ACHN (cell line): ENCODE measurements at regions not wholly inside any gene's neighbourhood (a gene's known extent, or its start where the extent isn't known, plus 50 kb on each side); places are given as distances from the start of the nearest gene placed in this dataset.

Source experiments
- DNase-seq: peaks from one replicate; pipeline ENCODE4 v3.0.0-alpha.2; 2015
- in situ Hi-C: cut with HindIII; loops from 2 replicates; pipeline ENCODE4 v1.10.0; 2017; ENCODE audit warnings: low sequenced_read_pairs, low pct_ligation_motif_present, low pct_unique_long_range_greater_than_20kb

DNA sequence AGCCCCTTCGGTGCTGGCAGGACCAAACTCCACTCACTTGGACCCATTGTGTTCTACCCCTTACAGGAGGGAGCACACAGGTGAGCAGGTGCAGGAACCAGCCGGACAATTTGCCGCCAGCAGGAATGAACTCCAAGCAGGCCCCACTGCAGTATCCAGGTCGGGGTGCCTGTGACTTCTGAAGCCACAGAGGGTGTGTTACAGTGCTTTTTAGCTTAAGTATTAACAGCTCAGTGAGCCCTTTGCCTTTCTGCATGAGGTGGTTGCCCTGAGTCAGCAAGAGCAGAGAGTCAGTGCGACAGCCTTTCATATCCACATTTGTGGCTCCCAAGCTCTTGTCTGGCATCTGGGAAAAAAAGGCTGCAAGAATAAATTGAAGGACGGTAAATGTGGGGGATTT lies 366.6 kb upstream of the LRRC4C start:
- no peak for DNase-seq
- in situ Hi-C loops: no loop called here

DNA sequence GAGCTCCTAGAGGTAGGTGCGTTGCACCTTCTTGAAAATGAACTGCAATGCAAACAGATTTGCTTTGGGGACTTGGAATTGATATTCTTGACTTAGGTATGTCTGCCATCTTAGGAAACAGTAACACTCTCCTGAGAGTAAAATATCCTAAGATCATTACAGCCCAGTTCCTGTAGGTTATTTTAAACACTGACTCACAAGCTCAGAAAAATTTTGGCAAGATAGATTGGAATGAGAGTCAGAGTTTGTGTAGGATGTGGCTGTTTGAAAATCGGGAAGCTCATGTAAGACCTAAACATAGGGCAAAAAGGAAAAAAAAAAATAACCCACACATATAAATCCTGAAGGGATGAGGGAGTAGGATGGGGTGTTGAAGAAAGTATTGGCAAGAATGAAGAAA lies 377.0 kb upstream of the LRRC4C start:
- in situ Hi-C loops: no loop called here
- DNase-seq: no peak

DNA sequence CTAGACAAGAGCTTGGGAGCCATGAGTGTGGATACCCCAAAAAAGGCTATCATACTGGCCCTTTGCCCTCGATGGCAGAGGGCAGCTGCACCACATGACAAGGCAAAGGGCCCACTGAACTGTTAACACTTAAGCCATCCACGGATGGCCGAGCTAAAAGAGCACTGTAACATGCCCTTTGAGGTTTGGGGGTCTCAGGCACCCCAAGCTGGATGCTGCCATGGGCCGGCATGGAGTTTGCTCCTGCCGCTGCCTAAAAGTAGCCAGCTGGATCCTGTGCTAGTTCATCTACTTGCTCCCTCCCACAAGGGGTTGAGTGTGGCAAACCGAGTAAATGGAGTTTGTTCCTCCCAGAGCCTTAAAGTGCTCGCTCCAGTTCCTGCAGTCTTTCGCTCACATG lies 383.2 kb upstream of the LRRC4C start:
- in situ Hi-C loops: no loop called here
- no peak for DNase-seq

DNA sequence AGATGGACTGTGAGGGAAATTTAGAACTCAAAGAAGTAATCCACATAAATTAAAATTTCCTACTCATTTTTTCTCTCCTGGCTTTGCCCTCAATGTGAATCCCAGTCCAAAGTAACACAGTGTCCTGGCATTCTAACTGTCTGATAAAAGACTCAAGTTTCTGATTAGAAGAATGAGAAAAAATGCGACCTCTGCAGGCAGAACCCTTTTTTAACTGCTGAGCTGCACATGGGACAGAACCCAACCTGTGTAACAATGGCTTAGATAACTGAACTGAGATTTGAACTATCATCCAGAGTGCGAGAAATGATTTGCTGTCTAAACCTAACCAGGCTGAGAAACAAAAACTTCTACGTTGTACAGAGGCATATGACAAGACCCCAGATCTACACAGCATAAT lies 385.6 kb upstream of the LRRC4C start:
- in situ Hi-C loops: no loop called here

DNA sequence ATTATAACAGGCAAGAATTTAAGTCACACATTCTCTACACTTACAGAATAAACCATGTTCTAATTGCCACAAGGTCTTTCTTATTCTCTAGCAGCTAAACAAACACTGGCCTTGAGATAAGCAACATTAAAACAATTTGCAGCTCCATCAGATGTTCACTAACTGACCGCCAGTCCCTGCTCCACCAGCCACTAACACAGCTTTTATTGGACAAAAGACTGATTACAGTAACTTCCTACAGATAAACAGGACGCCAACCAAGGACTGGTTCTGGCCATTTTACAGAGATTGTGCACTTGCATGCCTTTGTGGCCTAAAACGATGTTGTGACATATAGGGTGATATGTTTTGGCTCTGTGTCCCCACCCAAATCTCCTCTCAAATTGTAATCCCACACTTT lies 388.9 kb upstream of the LRRC4C start:
- in situ Hi-C loops: no loop called here
- no peak for DNase-seq

More for the DNA sequence above, 385.6 kb upstream of the LRRC4C start:
- peak; percentile 1 for DNase-seq

DNA sequence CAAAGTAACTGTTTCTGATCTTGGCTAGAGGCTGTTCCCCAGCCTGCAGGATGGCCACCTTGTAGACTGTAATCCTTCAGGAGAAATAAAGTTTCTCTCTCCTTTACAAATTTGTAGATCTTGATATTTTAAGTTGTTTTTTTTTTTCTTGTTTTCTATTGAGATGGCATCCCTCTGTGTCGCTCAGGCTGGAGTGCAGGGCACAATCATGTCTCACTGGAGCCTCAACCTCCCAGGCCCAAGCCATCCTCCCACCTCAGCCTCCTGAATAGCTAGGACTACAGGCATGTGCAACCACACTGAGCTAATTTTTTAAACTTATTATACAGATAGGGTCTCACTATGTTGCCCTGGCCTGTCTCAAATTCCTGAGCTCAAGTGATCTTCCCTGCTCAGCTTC lies 389.8 kb upstream of the LRRC4C start:
- in situ Hi-C loops: no loop called here
- no peak for DNase-seq

DNA sequence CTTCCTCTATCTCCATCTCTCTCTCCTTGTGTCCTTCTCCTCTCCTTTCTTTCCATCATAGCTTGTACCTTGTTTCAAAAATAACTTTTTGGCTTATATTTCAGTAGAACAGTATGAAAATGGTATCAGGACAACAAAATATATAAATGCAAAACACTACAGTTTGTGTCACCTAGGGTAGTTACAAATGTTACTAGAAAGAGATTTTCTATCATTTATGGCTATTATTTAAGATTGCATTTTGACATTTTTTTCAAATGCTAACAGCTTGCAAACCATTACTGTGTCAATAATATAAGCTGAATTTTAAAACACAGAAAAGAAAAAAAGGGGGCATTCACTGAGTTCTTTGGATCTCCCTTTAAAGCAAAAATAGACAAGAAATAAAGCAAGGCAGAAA lies 392.3 kb upstream of the LRRC4C start:
- no peak for DNase-seq
- in situ Hi-C loops: no loop called here

DNA sequence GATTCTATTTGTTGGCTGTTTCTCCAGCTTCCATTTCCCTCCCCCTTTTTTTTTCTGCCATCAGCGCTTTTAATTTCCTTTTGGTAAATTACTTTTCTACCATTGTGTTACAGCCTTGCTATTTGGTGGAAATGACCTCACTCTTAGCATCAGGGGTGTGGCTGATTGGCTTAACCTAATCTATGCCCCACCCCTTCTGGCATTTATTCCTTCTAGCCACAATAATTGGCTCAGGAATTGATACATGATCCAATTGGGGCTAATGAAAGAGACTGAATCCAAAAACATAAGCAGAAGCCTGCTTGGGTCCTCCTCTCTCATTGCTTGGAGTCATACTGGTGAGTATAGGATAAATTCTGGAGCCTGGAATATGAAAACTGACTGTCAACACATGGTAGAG lies 402.4 kb upstream of the LRRC4C start:
- in situ Hi-C loops: no loop called here

DNA sequence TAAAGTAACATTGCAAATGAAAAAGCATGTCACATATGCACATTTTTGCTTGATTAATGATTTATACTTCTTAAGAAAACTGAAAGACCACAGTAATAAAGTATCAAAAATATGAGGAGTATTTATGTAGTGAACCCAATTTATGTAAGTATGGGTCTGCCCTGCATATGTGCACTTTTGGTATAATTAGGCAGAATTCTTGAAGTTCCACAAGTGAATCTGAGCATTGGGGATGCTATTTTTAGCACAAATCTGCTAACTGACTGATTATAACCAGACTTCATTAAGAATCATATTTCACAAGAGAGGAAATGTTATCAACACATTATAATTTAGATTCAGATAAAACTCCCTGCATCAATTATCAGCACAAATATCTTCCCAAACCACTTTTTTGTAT lies 407.1 kb upstream of the LRRC4C start:
- in situ Hi-C loops: no loop called here
- DNase-seq: no peak

More for the DNA sequence above, 402.4 kb upstream of the LRRC4C start:
- no peak for DNase-seq

DNA sequence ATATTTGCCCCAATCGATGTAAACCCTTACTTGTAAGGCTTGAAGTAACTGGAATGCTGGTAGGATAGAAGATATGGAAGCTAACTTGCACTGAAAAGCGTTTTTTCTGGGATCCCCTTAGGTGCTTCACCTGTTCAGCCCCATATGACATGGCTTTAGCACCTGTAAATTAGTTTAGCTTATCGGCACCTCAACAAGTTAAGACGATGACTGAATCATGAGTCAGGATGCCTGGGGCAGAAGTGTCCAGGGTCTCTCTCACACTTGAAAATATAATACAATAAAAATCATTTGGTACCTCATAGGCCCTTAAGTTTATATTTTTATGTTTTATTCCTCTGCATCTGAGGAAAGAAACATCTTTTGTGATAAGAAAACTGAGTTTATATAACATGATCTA lies 409.2 kb upstream of the LRRC4C start:
- DNase-seq: no peak

DNA sequence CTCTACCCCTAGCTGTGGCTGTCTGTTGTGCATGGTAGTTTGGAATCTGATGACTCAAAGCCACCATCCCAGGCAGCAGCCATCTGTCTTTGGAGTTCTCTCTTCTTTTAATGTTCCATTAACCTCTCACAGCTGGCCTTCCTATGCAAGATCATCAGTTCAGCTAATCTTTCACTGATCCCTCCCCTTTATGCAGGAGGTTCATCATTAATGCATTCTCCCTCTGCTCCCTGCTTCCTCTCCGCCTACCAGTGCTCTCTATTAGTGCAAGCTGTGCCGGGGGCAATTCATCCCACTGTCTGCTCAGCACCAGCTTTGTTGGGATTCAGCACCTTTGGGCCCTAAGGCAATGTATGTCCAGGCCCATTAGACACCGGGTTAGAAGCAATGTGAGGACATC lies 413.0 kb upstream of the LRRC4C start:
- no peak for DNase-seq
- in situ Hi-C loops: no loop called here

More for the DNA sequence above, 409.2 kb upstream of the LRRC4C start:
- in situ Hi-C loops: no loop called here

DNA sequence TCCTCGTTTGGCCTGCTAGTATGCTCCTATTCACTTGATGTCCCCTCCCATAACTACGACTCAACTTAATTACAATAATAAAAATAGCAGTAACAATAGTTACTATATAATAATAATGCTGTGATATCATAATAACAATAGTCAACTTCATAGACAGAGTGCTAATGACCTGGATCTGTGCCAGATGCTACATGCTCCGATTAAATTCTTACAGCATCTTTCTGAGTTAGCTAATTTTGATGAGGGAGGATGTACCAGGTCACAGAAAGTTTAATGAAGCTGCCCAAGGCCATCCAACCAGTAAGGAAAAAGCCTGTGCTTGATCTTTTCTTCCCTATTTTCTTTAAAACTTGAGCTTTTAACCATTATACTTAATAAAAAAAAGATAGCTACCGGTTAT lies 413.4 kb upstream of the LRRC4C start:
- in situ Hi-C loops: no loop called here
- DNase-seq: no peak

DNA sequence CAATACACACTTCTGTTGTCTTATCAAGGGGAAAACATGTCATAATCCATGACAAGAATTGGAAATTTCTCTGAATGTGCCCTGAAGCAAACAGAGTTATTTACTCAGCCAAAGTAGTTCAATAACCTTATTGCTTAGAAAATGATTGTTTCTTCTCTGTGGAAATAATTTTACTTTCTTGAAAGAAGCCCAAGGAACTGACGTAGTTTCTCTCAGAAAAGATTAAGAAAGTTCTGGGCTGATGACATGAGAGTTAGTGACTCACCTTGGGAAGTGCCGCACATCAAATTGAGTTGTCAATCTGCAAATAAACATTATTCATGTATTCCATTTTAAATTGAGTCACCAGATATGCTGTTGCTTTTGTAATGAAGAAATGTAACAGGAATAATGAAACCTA lies 418.6 kb upstream of the LRRC4C start:
- in situ Hi-C loops: no loop called here
- DNase-seq: no peak

DNA sequence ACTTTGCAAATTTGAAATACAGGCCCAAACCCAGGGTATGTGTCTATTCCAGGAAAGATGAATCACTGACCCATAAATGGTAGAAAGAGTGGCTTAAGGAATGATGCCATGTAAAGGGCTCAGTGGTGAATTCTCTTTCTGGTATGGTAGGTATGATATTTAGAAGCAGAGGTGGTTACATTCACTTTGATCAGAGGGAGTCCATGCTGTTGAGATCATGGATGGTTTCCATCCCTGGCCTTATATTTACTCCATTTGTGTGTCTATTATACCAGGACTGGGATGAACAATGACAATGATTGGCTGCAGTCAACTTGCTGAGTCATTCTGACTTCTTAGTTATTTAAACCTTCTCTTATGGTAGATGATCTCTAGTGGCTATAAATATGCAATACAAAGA lies 419.8 kb upstream of the LRRC4C start:
- in situ Hi-C loops: no loop called here
- no peak for DNase-seq

DNA sequence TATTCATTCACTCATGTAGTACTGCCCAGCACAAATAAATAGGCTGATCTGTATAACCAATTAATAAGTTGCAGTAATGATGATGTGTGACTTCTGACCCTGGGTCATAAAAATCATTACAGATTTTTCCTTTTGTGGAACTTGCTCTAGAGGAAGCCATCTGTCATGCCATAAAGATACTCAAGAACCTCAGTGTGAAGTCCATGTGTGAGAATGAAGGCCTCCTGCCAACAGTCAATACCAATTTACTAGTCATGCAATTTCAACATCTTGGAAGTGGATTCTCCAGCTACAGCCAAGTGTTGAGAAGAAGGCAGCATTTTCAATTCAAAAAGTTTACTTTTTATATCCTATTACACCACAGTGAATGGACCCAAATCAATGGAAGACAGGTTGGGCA lies 435.6 kb upstream of the LRRC4C start:
- no peak for DNase-seq
- in situ Hi-C loops: no loop called here

DNA sequence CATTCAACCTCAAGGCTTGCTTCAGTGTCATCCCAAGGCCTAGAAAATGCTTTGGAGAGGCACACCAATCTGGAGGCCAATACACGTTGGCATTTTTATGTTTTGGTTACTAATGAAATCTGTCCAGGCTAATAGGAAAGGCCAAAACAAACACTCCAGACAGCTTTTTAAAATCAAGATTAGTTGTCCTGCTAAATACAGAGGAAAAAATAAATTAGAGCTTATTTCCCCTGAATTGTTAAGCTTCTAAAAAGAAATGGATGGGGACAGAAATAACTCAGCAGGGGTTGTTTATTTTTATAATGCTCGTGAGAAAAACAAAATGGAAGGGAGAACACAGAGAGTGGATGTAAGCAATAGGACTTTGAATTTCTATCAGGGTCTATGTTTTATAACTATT lies 438.5 kb upstream of the LRRC4C start:
- in situ Hi-C loops: no loop called here
- no peak for DNase-seq

DNA sequence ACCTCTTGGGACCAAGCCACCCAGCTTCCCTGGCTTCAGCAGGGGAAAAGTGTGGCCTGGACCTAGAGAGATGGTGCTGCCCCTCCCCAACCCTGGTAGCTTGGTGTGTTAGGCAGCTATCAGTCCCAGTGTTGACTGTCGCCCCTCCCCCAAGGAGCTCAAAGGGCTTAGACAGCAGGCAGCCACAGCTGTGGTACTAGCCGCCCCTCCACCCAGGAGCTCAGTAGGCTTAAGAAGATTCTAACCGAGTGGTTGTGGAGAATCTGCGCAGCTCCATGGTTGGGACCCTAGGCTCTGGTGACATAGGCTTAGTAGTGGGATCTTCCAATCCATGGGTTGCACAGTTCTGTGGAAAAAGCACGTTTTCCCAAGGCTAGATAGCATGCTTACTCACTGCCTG lies 458.4 kb upstream of the LRRC4C start:
- DNase-seq: no peak
- in situ Hi-C loops: no loop called here

DNA sequence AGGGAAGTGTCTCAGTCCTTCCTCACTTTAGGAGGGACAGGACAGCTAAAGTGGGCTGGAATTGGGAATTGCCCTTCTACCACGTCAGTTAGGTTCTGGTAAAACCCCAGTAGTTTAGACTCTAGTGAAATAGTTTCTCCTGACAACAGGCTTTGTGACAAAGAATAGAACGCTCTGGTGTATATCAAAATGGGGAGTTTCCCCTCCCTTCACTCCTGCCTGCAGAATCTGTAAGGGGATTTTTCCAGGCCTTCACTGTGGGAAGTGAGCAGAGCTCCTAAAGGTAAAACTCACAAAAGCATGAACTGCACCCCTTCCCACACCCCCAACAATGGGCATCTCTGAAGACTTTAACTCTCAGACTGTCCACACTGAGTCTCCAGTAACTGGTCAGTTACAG lies 460.9 kb upstream of the LRRC4C start:
- in situ Hi-C loops: no loop called here
- DNase-seq: no peak

DNA sequence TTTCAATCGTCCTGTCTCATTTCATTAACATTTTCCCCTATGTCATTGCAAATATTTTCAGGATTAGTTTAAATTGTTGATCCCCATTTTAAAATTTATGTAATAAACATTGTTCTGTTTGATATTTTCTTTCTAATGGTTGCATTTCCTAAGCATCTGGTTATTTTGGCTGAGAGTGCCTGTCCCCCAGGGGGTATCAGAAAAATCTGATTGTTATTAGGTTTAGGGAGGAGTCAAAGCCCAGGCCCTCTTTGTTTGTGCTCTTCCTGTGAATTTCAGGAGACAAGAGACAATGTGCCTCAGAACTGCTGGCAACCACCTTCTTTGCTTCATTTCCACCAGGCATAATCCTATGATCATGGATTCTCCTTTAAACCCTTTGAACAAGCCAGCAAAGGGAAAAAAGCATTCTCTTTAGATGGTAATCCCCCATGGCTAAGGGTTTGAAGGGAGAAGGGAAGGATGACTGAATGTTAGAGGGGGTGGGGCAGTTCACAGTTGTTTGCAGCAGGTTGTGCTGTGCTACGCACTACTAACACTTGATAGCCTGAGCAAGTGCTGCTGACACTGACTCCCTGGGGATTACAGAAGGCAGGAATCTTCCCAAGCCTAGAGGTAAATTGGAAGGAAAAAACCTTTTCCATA lies 462.4 kb upstream of the LRRC4C start:
- in situ Hi-C loops: no loop called here
- no peak for DNase-seq

DNA sequence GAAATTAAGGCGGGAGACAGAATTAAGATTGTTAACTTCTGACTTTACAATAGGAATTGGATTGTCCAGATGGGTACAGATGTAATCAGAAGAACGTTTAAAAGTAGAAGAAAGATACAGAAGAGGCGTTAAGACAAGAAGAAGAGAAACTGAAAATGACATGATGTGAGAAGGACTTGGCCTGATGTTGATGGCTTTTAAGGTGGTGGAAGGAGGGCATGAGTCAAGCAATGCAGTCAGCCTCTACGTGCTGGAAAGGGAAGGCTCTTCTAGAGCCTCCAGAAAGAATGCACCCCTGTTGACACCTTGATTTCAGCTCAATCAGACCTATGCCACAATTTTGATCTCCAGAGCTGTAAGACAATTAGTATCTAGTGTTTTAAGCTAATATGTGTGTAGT lies 466.9 kb upstream of the LRRC4C start:
- DNase-seq: no peak
- in situ Hi-C loops: no loop called here

DNA sequence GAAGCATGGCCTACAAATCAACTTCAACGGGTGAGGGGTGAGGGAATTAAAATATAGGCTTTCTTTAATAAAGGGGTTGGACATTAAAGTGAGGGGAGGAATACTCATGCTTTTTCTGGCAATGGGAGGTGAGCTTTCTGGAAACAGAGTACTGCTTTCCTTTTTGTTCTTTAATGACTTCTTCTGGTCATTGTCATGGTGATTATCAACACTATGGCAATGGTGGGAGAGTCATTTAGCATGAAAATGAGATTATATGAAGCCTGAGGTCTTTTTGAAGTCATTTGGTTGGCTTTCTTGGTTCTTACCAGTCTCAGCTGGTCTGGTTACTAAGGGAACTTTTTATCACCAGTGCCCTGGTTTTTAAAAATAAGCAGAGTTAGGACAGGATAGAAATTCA lies 475.8 kb upstream of the LRRC4C start:
- DNase-seq: no peak
- in situ Hi-C loops: no loop called here
